HG03060 (cell line): ENCODE measurements at regions not wholly inside any gene's neighbourhood (a gene's known extent, or its start where the extent isn't known, plus 50 kb on each side); places are given as distances from the start of the nearest gene placed in this dataset.
"Not testable (repeated sequence)": the region's sequence is repeated elsewhere in the genome, so short reads cannot be mapped to it uniquely, and the experiment has no call there.

ENCODE experiments used
- ATAC-seq: cut with Tn5 transposase; IDR thresholded peaks from one replicate; pipeline ENCODE4 v1.9.1; 2021; ENCODE audit warnings: low read depth, moderate number of reproducible peaks; ENCODE audit not compliant: unreplicated experiment

GRCh38 chr1:215023155-215023832 is 59.2 kb upstream of the KCNK2 start:
- ATAC-seq = no peak

GRCh38 chr1:215028954-215029353 is 53.6 kb upstream of the KCNK2 start:
- no peak for ATAC-seq

- ATAC-seq = not testable (repeated sequence)
Measured at GRCh38 chr1:215030581-215030980, 52.0 kb upstream of the KCNK2 start.

- no peak for ATAC-seq
Measured at GRCh38 chr1:215031392-215031791, 51.1 kb upstream of the KCNK2 start.
